WTC11 (cell line): ENCODE measurements at regions not wholly inside any gene's neighbourhood (a gene's known extent, or its start where the extent isn't known, plus 50 kb on each side); places are given as distances from the start of the nearest gene placed in this dataset.

ENCODE experiments used
- ATAC-seq: fragments of 200-7000 bp; cut with Tn5 transposase; 2 replicates; pipeline ENCODE4 v1.10.0; 2021; ENCODE audit warnings: mild to moderate bottlenecking, moderate library complexity
- CTCF ChIA-PET: fragments of 300-600 bp; sonication (Branson Sonifier 250); formaldehyde crosslinking; loops from one replicate; lab custom pipeline; 2021; ENCODE audit warnings: antibody characterized with exemption; lab: Charles Lee
- POLR2A ChIA-PET: fragments of 350-600 bp; sonication (Branson Sonifier 250); formaldehyde crosslinking; loops from one replicate; lab custom pipeline; 2021; ENCODE audit warnings: antibody characterized with exemption; lab: Charles Lee
- DNase-seq: peaks from one replicate; pipeline ENCODE4 v3.0.0; 2021; ENCODE audit warnings: low spot score
- H3K27ac Mint-ChIP-seq: 2 replicates; pipeline ENCODE4 v1.8.0; 2021; ENCODE audit warnings: mixed read lengths
- H3K27me3 Mint-ChIP-seq: 2 replicates; pipeline ENCODE4 v1.8.0; 2021; ENCODE audit warnings: low read depth, mild to moderate bottlenecking, moderate library complexity, mixed read lengths
- H3K36me3 Mint-ChIP-seq: 2 replicates; pipeline ENCODE4 v1.8.0; 2021; ENCODE audit warnings: mixed read lengths
- H3K4me1 Mint-ChIP-seq: 2 replicates; pipeline ENCODE4 v1.8.0; 2022; ENCODE audit warnings: mixed read lengths
- H3K4me3 Mint-ChIP-seq: 2 replicates; pipeline ENCODE4 v1.8.0; 2021; ENCODE audit warnings: mild to moderate bottlenecking, moderate library complexity, mixed read lengths
- H3K9me3 Mint-ChIP-seq: 2 replicates; pipeline ENCODE4 v1.8.0; 2021; ENCODE audit warnings: mixed read lengths
- E2F5 ChIP-seq: sonication (generic); formaldehyde crosslinking; IDR thresholded peaks from 2 replicates; pipeline ENCODE4 v1.8.1; 2022; ENCODE audit warnings: mild to moderate bottlenecking, moderate library complexity, missing genetic modification reagents
- ELF4 ChIP-seq: sonication (generic); formaldehyde crosslinking; IDR thresholded peaks from 2 replicates; pipeline ENCODE4 v1.8.1; 2022; ENCODE audit warnings: low read depth, mild to moderate bottlenecking, moderate library complexity, missing genetic modification reagents
- EMX1 ChIP-seq: fragments of 250-450 bp; sonication (Bioruptor Pico); IDR thresholded peaks from 2 replicates; pipeline ENCODE4 v1.8.0; 2021; ENCODE audit warnings: mild to moderate bottlenecking
- IRF1 ChIP-seq: sonication (generic); formaldehyde crosslinking; IDR thresholded peaks from 2 replicates; pipeline ENCODE4 v1.8.0; 2023; ENCODE audit warnings: missing genetic modification reagents
- IRF2 ChIP-seq: sonication (generic); formaldehyde crosslinking; IDR thresholded peaks from 2 replicates; pipeline ENCODE4 v1.8.0; 2022; ENCODE audit warnings: low read depth, missing genetic modification reagents, borderline replicate concordance
- NFATC4 ChIP-seq: fragments of 250-450 bp; sonication (Bioruptor Pico); IDR thresholded peaks from 2 replicates; pipeline ENCODE4 v1.9.0; 2021; ENCODE audit warnings: mild to moderate bottlenecking
- PRDM15 ChIP-seq: sonication (generic); formaldehyde crosslinking; IDR thresholded peaks from 2 replicates; pipeline ENCODE4 v1.8.0; 2022; ENCODE audit warnings: missing genetic modification reagents
- USF1 ChIP-seq: sonication (generic); formaldehyde crosslinking; IDR thresholded peaks from 2 replicates; pipeline ENCODE4 v1.8.0; 2022; ENCODE audit warnings: mild to moderate bottlenecking, missing genetic modification reagents
- ZBTB21 ChIP-seq: sonication (generic); formaldehyde crosslinking; IDR thresholded peaks from 2 replicates; pipeline ENCODE4 v1.8.1; 2023; ENCODE audit warnings: mild to moderate bottlenecking, missing genetic modification reagents, borderline replicate concordance
- ZNF512 ChIP-seq: sonication (generic); formaldehyde crosslinking; IDR thresholded peaks from 2 replicates; pipeline ENCODE4 v1.8.1; 2022; ENCODE audit warnings: missing genetic modification reagents, borderline replicate concordance

- ATAC-seq (peak; percentile 55), DNase-seq (no peak)
- Mint-ChIP-seq H3K27ac (no peak overlapping the region), H3K27me3 (no peaks in the 10 kb centered on the region; the same call in 1 of the 2 replicates), H3K9me3 (peaks cover 22% of the 10 kb centered on the region), H3K4me1 (peaks cover 20% of the 10 kb centered on the region), H3K36me3 (0 out of 2 replicates have a peak, but pooled peaks cover 2% of the 10 kb centered on the region), H3K4me3 (no peak overlapping the region)
- ChIA-PET CTCF (no interaction called here), POLR2A (interaction anchor here (0.6 kb wide), 1 partner anchor 171 kb away, joined by 3 read pairs; no protein-coding TSS in a partner anchor)
- TF ChIP-seq ELF4 (CRISPR knock-in tag) (no peak), PRDM15 (CRISPR knock-in tag) (peak; percentile 34; the same call in 1 of the 2 replicates)
These were observed 211.9 kb downstream of the TBX5 start for GRCh38 chr12:114194066-114194465.

GRCh38 chr12:114193474-114193873 lies 212.5 kb downstream of the TBX5 start:
- no peak overlapping the region for H3K4me3 Mint-ChIP-seq
- DNase-seq (no peak), ATAC-seq (no peak)
- H3K4me1 Mint-ChIP-seq: peaks cover 21% of the 10 kb centered on the region
- ChIA-PET POLR2A (no interaction called here), CTCF (no interaction called here)
- no peaks in the 10 kb centered on the region for H3K36me3 Mint-ChIP-seq
- H3K27ac Mint-ChIP-seq: no peak overlapping the region
- H3K9me3 Mint-ChIP-seq: peaks cover 18% of the 10 kb centered on the region
- TF ChIP-seq E2F5 (CRISPR knock-in tag) (no peak), USF1 (CRISPR knock-in tag) (no peak), ZNF512 (no peak), ZBTB21 (no peak), NFATC4 (CRISPR knock-in tag) (no peak), IRF2 (no peak), EMX1 (CRISPR knock-in tag) (no peak)
- TF ChIP-seq, all 79 proteins: peak for 0
- no peaks in the 10 kb centered on the region; the same call in 1 of the 2 replicates for H3K27me3 Mint-ChIP-seq

GRCh38 chr12:114192549-114192948 lies 213.4 kb downstream of the TBX5 start:
- Mint-ChIP-seq H3K36me3 (no peaks in the 10 kb centered on the region), H3K27me3 (no peaks in the 10 kb centered on the region; the same call in 1 of the 2 replicates)
- POLR2A ChIA-PET: no interaction called here

GRCh38 chr12:114192013-114192412 lies 213.9 kb downstream of the TBX5 start:
- Mint-ChIP-seq H3K9me3 (peaks cover 13% of the 10 kb centered on the region), H3K27ac (no peak overlapping the region), H3K4me3 (no peak overlapping the region), H3K27me3 (no peaks in the 10 kb centered on the region; the same call in 1 of the 2 replicates), H3K36me3 (no peaks in the 10 kb centered on the region), H3K4me1 (peaks cover 32% of the 10 kb centered on the region)
- DNase-seq (no peak), ATAC-seq (no peak)
- TF ChIP-seq ZNF512: no peak
- ChIA-PET POLR2A (no interaction called here), CTCF (interaction anchor here (1.0 to 1.4 kb wide), 2 partner anchors 196 to 225 kb away, joined by 3 to 4 read pairs; partner anchors contain the start of gene RBM19)

More at GRCh38 chr12:114192549-114192948, 213.4 kb downstream of the TBX5 start:
- Mint-ChIP-seq H3K4me3 (no peak overlapping the region), H3K4me1 (peaks cover 28% of the 10 kb centered on the region), H3K27ac (no peak overlapping the region), H3K9me3 (peaks cover 13% of the 10 kb centered on the region)
- no peak for TF ChIP-seq IRF1
- CTCF ChIA-PET: interaction anchor here (1.0 kb wide), 1 partner anchor 226 kb away, joined by 3 read pairs; the partner anchor contains the start of gene RBM19
- no peak for DNase-seq
- ATAC-seq: no peak
